Peyer's patch (tissue), 4 donors: ENCODE measurements at regions not wholly inside any gene's neighbourhood (a gene's known extent, or its start where the extent isn't known, plus 50 kb on each side); places are given as distances from the start of the nearest gene placed in this dataset.

ENCODE experiments used
- POLR2A ChIP-seq, 2 donors: fragments of 450-650 bp; IDR thresholded peaks; one replicate each; pipeline ENCODE4 v1.5.1; 2017; ENCODE audit warnings: antibody characterized with exemption in 2 of 2, mild to moderate bottlenecking in 2 of 2, moderate library complexity in 2 of 2
- TF ChIP-seq, protein P1 (sequence below), 6 experiments: fragments of 450-650 bp in 4 of 6; fragments of 200-600 bp in 2 of 6; sonication (generic) in 1 of 6; IDR thresholded peaks; one replicate each; pipeline ENCODE4 v1.5.1; 2017 to 2019; ENCODE audit warnings: antibody characterized with exemption in 6 of 6, mild to moderate bottlenecking in 3 of 6, moderate library complexity in 1 of 6

GRCh38 chr7:149708026-149708425 lies 65.4 kb downstream of the ZNF467 start:
- TF ChIP-seq, protein P1, sequence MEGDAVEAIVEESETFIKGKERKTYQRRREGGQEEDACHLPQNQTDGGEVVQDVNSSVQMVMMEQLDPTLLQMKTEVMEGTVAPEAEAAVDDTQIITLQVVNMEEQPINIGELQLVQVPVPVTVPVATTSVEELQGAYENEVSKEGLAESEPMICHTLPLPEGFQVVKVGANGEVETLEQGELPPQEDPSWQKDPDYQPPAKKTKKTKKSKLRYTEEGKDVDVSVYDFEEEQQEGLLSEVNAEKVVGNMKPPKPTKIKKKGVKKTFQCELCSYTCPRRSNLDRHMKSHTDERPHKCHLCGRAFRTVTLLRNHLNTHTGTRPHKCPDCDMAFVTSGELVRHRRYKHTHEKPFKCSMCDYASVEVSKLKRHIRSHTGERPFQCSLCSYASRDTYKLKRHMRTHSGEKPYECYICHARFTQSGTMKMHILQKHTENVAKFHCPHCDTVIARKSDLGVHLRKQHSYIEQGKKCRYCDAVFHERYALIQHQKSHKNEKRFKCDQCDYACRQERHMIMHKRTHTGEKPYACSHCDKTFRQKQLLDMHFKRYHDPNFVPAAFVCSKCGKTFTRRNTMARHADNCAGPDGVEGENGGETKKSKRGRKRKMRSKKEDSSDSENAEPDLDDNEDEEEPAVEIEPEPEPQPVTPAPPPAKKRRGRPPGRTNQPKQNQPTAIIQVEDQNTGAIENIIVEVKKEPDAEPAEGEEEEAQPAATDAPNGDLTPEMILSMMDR (IDR thresholded peaks at IDR 0.05) = no peak
- TF ChIP-seq POLR2A (IDR thresholded peaks at IDR 0.05) = no peak
